Mesodermal cell (in vitro differentiated cells): ENCODE measurements at regions not wholly inside any gene's neighbourhood (a gene's known extent, or its start where the extent isn't known, plus 50 kb on each side); places are given as distances from the start of the nearest gene placed in this dataset.

Experiments
- H3K27ac ChIP-seq: 2 replicates; pipeline ENCODE4 v1.7.0; 2013; ENCODE audit warnings: mild to moderate bottlenecking, low read depth, low read length, moderate library complexity; ENCODE audit not compliant: severe bottlenecking
- H3K36me3 ChIP-seq: 2 replicates; pipeline ENCODE4 v1.7.1; 2013; ENCODE audit warnings: mild to moderate bottlenecking, low read length, moderate library complexity; ENCODE audit not compliant: control insufficient read depth, insufficient read depth
- H3K4me1 ChIP-seq: one replicate; pipeline ENCODE4 v1.7.1; 2013; ENCODE audit warnings: mild to moderate bottlenecking, low read length; ENCODE audit not compliant: insufficient read depth, control insufficient read depth, poor library complexity, severe bottlenecking
- H3K4me3 ChIP-seq: 2 replicates; pipeline ENCODE4 v1.7.0; 2013; ENCODE audit warnings: low read length, control low read depth, mild to moderate bottlenecking; ENCODE audit not compliant: insufficient read depth, poor library complexity, severe bottlenecking; ENCODE audit errors: extremely low read depth
- H3K9me3 ChIP-seq: 2 replicates; pipeline ENCODE4 v1.7.1; 2013; ENCODE audit warnings: mild to moderate bottlenecking, low read length, moderate library complexity; ENCODE audit not compliant: control insufficient read depth
- WGBS, 2 experiments: methylation state at CpG; one replicate each; pipeline ENCODE4 v1.1.5; 2013; ENCODE audit warnings: missing lambda C conversion rate in 2 of 2; ENCODE audit not compliant: insufficient coverage in 2 of 2; 5-methylcytosine and 5-hydroxymethylcytosine counted together

- WGBS, 2 experiments = 80 to 100% methylated on average over 1 of the region's 2 CpGs
- Histone ChIP-seq H3K27ac (no peak overlapping the region), H3K4me1 (no peaks in the 10 kb centered on the region), H3K36me3 (no peaks in the 10 kb centered on the region), H3K4me3 (no peak overlapping the region), H3K9me3 (no peaks in the 10 kb centered on the region)
These were observed 490.1 kb upstream of the ZNF385D start for GRCh38 chr3:22241110-22241509.

- no peak overlapping the region for H3K27ac ChIP-seq
- no peaks in the 10 kb centered on the region for H3K36me3 ChIP-seq
- no peaks in the 10 kb centered on the region for H3K9me3 ChIP-seq
- H3K4me3 ChIP-seq = no peak overlapping the region
- 100% methylated on average over 1 of the region's 3 CpGs; no CpG with 5 or more reads in 1 of the 2 experiments for WGBS, 2 experiments
- H3K4me1 ChIP-seq = no peaks in the 10 kb centered on the region
These were observed 493.9 kb upstream of the ZNF385D start for GRCh38 chr3:22244761-22245521.

- Histone ChIP-seq H3K4me1 (no peaks in the 10 kb centered on the region), H3K4me3 (no peak overlapping the region), H3K36me3 (no peaks in the 10 kb centered on the region), H3K27ac (no peak overlapping the region), H3K9me3 (no peaks in the 10 kb centered on the region)
- 68% methylated on average over 2 of the region's 3 CpGs; no CpG with 5 or more reads in 1 of the 2 experiments for WGBS, 2 experiments
These were observed 495.0 kb upstream of the ZNF385D start for GRCh38 chr3:22245811-22246583.

- Histone ChIP-seq H3K27ac (no peak overlapping the region), H3K36me3 (no peaks in the 10 kb centered on the region), H3K4me3 (no peak overlapping the region), H3K9me3 (no peaks in the 10 kb centered on the region), H3K4me1 (no peaks in the 10 kb centered on the region)
These were observed 498.6 kb upstream of the ZNF385D start for GRCh38 chr3:22249658-22250057.

- no peaks in the 10 kb centered on the region for H3K9me3 ChIP-seq
- H3K36me3 ChIP-seq = no peaks in the 10 kb centered on the region
- H3K27ac ChIP-seq = no peak overlapping the region
- no peaks in the 10 kb centered on the region for H3K4me1 ChIP-seq
- WGBS, 2 experiments = 67 to 87% methylated on average over 1 of the region's 2 CpGs
- H3K4me3 ChIP-seq = no peak overlapping the region
These were observed 506.2 kb upstream of the ZNF385D start for GRCh38 chr3:22257252-22257651.

- Histone ChIP-seq H3K27ac (no peak overlapping the region), H3K4me3 (no peak overlapping the region), H3K36me3 (no peaks in the 10 kb centered on the region), H3K9me3 (no peaks in the 10 kb centered on the region), H3K4me1 (no peaks in the 10 kb centered on the region)
- 80% methylated on average over 1 of the region's 2 CpGs; no CpG with 5 or more reads in 1 of the 2 experiments for WGBS, 2 experiments
These were observed 511.4 kb upstream of the ZNF385D start for GRCh38 chr3:22262386-22262785.

- no peak overlapping the region for H3K4me3 ChIP-seq
- H3K27ac ChIP-seq = no peak overlapping the region
- 82 to 87% methylated on average over 1 to 2 of the region's 2 CpGs for WGBS, 2 experiments
- H3K4me1 ChIP-seq = no peaks in the 10 kb centered on the region
- H3K9me3 ChIP-seq = no peaks in the 10 kb centered on the region
- H3K36me3 ChIP-seq = no peaks in the 10 kb centered on the region
These were observed 512.0 kb upstream of the ZNF385D start for GRCh38 chr3:22263042-22263441.

- H3K4me3 ChIP-seq = no peak overlapping the region
- H3K36me3 ChIP-seq = no peaks in the 10 kb centered on the region
- H3K4me1 ChIP-seq = no peaks in the 10 kb centered on the region
- no peak overlapping the region for H3K27ac ChIP-seq
- WGBS, 2 experiments = 90% methylated on average over 2 of the region's 5 CpGs; no CpG with 5 or more reads in 1 of the 2 experiments
- no peaks in the 10 kb centered on the region for H3K9me3 ChIP-seq
These were observed 514.4 kb upstream of the ZNF385D start for GRCh38 chr3:22265403-22265802.

GRCh38 chr3:22269831-22270230, 518.8 kb upstream of the ZNF385D start:
- H3K4me1 ChIP-seq = no peaks in the 10 kb centered on the region
- WGBS, 2 experiments = 80 to 85% methylated on average over 1 to 2 of the region's 2 CpGs
- no peak overlapping the region for H3K27ac ChIP-seq

GRCh38 chr3:22276351-22276750, 525.3 kb upstream of the ZNF385D start:
- WGBS, 2 experiments = 80% methylated on average over 1 of the region's 2 CpGs; no CpG with 5 or more reads in 1 of the 2 experiments
- Histone ChIP-seq H3K27ac (no peak overlapping the region), H3K4me3 (no peak overlapping the region), H3K9me3 (no peaks in the 10 kb centered on the region), H3K36me3 (no peaks in the 10 kb centered on the region), H3K4me1 (no peaks in the 10 kb centered on the region)

More at GRCh38 chr3:22269831-22270230, 518.8 kb upstream of the ZNF385D start:
- Histone ChIP-seq H3K4me3 (no peak overlapping the region), H3K36me3 (no peaks in the 10 kb centered on the region), H3K9me3 (no peaks in the 10 kb centered on the region)

- Histone ChIP-seq H3K9me3 (no peaks in the 10 kb centered on the region), H3K36me3 (no peaks in the 10 kb centered on the region), H3K4me1 (no peaks in the 10 kb centered on the region), H3K4me3 (no peak overlapping the region), H3K27ac (no peak overlapping the region)
- WGBS, 2 experiments = no CpG with 5 or more reads among the region's 1 CpG
These were observed 533.5 kb upstream of the ZNF385D start for GRCh38 chr3:22284559-22284958.
